VCaP (cell line): ENCODE measurements at regions not wholly inside any gene's neighbourhood (a gene's known extent, or its start where the extent isn't known, plus 50 kb on each side); places are given as distances from the start of the nearest gene placed in this dataset.
"Not testable (repeated sequence)": the region's sequence is repeated elsewhere in the genome, so short reads cannot be mapped to it uniquely, and the experiment has no call there.

Experiments
- H3K27ac ChIP-seq: fragments of 450-650 bp; 2 replicates; pipeline ENCODE4 v1.5.1; 2017
- CTCF ChIP-seq: fragments of 450-650 bp; conservative IDR thresholded peaks from 2 replicates; pipeline ENCODE4 v1.5.1; 2017; ENCODE audit warnings: mild to moderate bottlenecking, moderate library complexity

GRCh38 chr2:21194147-21194546 lies 70.4 kb downstream of the TDRD15 start:
- no peak for TF ChIP-seq CTCF
- no peak overlapping the region for H3K27ac ChIP-seq

- TF ChIP-seq CTCF: no peak
- no peak overlapping the region for H3K27ac ChIP-seq
Observed at GRCh38 chr2:21194858-21195271, 71.1 kb downstream of the TDRD15 start.

GRCh38 chr2:21195326-21195725 lies 71.6 kb downstream of the TDRD15 start:
- no peak overlapping the region for H3K27ac ChIP-seq
- TF ChIP-seq CTCF: no peak

GRCh38 chr2:21198637-21199036 lies 74.9 kb downstream of the TDRD15 start:
- no peak overlapping the region for H3K27ac ChIP-seq
- TF ChIP-seq CTCF: no peak

- no peak overlapping the region for H3K27ac ChIP-seq
- no peak for TF ChIP-seq CTCF
Observed at GRCh38 chr2:21203976-21204375, 80.2 kb downstream of the TDRD15 start.

- not testable (repeated sequence) for H3K27ac ChIP-seq
Observed at GRCh38 chr2:21214085-21214484, 90.3 kb downstream of the TDRD15 start.

GRCh38 chr2:21217442-21217841 lies 93.7 kb downstream of the TDRD15 start:
- H3K27ac ChIP-seq: no peak overlapping the region
- no peak for TF ChIP-seq CTCF

GRCh38 chr2:21220930-21221329 lies 97.2 kb downstream of the TDRD15 start:
- no peak overlapping the region for H3K27ac ChIP-seq
- TF ChIP-seq CTCF: no peak
